Cardiac fibroblast (primary cell): ENCODE measurements at regions not wholly inside any gene's neighbourhood (a gene's known extent, or its start where the extent isn't known, plus 50 kb on each side); places are given as distances from the start of the nearest gene placed in this dataset.
A peak's percentile ranks its signal among the peaks of the same experiment; 100 is the strongest.

Experiments
- DNase-seq, 2 donors: peaks; one replicate each; pipeline versions ENCODE4 v3.0.0 to v3.0.0-alpha.2; 2010; ENCODE audit warnings: low read depth in 2 of 2
- H3K4me3 ChIP-seq, 2 donors: replicated peaks in 1 of 2; 1 replicate in 1 of 2; 2 replicates in 1 of 2; pipeline ENCODE4 v1.5.1; 2011; ENCODE audit warnings: low read depth in 2 of 2, low read length in 2 of 2, mild to moderate bottlenecking in 2 of 2, moderate library complexity in 1 of 2
- CTCF ChIP-seq: IDR thresholded peaks from one replicate; pipeline ENCODE4 v1.5.1; 2011; ENCODE audit warnings: low read depth, mild to moderate bottlenecking, low read length, inconsistent platforms

DNA sequence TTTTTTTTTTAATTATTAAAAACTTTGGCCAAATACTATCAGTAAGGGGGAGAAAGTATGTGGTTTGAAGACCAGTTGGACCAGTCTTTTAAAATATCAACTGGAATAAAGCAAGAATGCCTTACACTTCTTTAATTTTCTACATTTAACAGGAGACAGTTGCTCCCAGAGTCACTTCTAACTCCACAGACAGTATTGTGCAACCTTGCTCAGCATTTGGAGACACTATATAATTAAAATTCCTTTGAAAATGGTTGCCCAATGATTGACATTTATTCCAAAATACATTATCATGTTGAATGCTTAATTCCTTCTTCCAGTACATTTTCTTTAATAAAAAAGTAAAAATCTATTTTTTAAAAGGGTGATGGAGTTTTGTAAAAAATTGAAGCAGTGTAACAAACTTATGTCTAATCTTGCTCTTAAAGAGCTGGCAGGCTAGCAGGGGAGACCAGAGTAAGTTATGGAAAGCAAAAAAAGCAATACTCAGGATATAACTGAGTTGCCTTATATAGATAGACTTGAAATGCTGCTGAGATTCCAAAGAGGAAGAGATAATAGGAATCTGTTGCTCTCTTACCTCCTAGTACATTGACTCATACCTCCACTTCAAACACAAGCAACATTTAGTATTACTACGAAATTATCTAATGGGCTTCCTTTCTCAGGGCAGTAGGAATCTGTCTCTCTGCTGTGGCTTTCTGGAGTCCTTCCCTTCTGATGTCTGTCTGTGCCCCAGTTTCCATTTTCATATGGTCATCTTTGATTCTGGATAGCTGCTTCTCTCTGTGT, 69.7 kb upstream of the RGL1 start:
- no peak for TF ChIP-seq CTCF
- peak in 1 of 2 donors; percentile 29 for DNase-seq
- peak overlapping the region in 1 of 2 donors; percentile 8 for H3K4me3 ChIP-seq

- H3K4me3 ChIP-seq = peak overlapping the region in 1 of 2 donors; percentile 8
- peak; percentile 53 to 79 for DNase-seq
Measured at GRCh38 chr1:183734543-183735036, 70.3 kb upstream of the RGL1 start.

GRCh38 chr1:183733715-183734114, 71.2 kb upstream of the RGL1 start:
- no peak for TF ChIP-seq CTCF
- peak in 1 of 2 donors; percentile 59 for DNase-seq
- no peak overlapping the region for H3K4me3 ChIP-seq

More at GRCh38 chr1:183734543-183735036, 70.3 kb upstream of the RGL1 start:
- TF ChIP-seq CTCF = no peak

DNA sequence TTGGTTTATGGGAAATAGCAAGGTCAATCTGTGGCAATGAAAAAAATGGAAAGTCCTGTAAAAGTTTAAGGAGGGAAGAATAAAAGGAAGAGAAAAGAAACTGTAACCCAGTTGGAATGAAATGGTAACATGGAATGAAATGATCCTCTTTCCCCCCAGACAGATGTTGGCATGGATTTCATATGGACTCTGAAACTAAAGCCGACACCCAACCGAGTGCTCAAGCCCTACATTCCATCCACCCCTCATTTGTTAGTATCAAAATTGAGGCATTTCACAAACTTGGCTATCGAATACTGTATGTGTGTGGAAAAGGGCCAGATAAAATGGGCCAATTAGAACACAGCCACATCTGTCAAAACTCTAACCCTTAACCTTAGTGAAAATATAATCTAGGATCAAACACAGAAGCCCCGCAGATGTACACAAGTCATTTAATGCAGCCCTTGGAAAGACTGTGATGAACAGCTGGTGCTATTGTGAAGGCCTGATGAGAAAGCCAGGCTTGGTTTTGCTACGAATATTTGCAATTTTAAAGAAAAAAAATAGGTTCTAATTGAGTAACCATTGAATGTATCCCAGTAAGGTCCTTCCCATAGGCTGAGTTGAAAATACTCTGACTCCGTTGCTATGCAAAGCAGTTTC, 72.6 kb upstream of the RGL1 start:
- DNase-seq = no peak
- no peak for TF ChIP-seq CTCF
- H3K4me3 ChIP-seq = no peak overlapping the region

DNA sequence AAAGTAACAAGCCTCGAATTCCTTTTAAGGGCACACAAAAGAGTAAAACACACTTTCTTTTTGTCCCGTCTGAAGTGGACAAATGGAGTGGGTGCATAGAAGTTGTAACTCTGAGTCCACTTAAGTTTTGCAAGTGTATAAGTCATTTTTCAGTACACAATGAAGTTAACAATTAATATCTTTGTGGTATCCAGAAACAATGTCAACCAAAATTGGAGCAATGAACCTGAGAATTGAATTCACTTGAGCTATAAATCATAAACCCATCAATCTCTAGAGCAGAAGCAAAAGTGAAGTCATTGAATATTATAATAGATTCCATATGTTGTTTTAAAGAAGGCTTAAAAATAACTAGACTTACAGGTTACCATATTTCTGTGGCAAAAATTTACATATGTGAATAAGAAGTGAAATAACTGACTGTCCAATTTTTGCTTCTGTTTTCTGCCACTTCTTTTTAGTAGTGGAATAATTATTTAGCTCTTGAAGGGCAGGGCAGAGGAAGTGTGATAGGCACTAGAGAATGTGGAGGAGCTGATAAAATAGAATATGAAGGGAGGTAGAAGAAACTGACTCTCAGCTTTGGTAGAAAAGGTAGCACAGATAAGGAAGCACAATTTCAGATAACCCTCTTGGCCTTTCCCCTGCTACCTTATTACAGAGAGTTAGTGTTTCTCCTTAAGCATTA, 73.9 kb upstream of the RGL1 start:
- H3K4me3 ChIP-seq = no peak overlapping the region
- no peak for TF ChIP-seq CTCF
- no peak for DNase-seq

DNA sequence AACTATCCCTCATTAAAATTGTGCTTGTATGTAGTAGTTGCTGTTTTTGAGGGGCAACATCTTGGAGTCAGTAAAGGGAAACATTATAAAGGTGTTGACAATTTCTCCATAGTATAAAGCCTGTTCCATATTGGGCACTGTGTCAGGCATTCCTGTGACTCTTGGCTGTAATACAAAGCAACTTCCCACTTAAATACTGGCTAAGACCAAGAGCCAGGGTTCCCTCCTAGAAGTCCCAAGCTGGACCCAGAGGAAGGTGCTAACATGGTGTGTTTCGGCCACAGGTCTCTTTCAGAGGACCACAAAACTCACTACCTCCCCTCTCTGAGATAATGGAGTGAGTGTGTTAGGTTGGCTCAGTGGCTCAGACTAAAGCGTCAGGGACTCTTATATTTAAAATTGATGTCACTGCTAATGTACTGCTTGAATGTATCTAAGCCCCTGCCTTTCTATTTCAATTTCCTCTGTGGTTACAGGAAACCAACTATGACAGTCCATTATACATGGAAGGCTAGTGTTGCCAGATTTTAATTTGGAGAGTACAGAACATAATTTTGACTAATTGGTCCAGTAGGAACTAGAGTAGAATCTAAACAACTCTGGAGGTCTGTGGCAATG, 74.7 kb upstream of the RGL1 start:
- no peak for TF ChIP-seq CTCF
- DNase-seq = no peak
- H3K4me3 ChIP-seq = no peak overlapping the region
